ENCODE measurements at regions not wholly inside any gene's neighbourhood (a gene's known extent, or its start where the extent isn't known, plus 50 kb on each side); places are given as distances from the start of the nearest gene placed in this dataset.

- no peak for TF ChIP-seq CHD7 (IDR thresholded peaks at IDR 0.05; ENCODE audit: insufficient replicate concordance, low read length)
- no peak for TF ChIP-seq NANOG (IDR thresholded peaks at IDR 0.05; ENCODE audit: insufficient read depth, low read depth, low read length, poor library complexity, severe bottlenecking)
- no peak for TF ChIP-seq NRF1 (IDR thresholded peaks at IDR 0.05; ENCODE audit: low read depth, low read length)
- no peak for TF ChIP-seq KDM1A (IDR thresholded peaks at IDR 0.05; ENCODE audit: borderline replicate concordance, low read length)
- TF ChIP-seq, protein P1, sequence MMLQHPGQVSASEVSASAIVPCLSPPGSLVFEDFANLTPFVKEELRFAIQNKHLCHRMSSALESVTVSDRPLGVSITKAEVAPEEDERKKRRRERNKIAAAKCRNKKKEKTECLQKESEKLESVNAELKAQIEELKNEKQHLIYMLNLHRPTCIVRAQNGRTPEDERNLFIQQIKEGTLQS (IDR thresholded peaks at IDR 0.05; ENCODE audit: insufficient read depth, low read depth, low read length), result no peak
- no peak for TF ChIP-seq BRCA1 (IDR thresholded peaks at IDR 0.05; ENCODE audit: low read depth, low read length)
- TF ChIP-seq MAX (IDR thresholded peaks at IDR 0.05), result no peak
- no peak for TF ChIP-seq SIRT6 (IDR thresholded peaks at IDR 0.05; ENCODE audit: low read length)
- no peak for TF ChIP-seq BACH1 (IDR thresholded peaks at IDR 0.05; ENCODE audit: low read length)
Observed at GRCh38 chr3:177557548-177557947, 360.3 kb upstream of the TBL1XR1 start (continued).
